Coronary artery (tissue), 2 donors: ENCODE measurements at regions not wholly inside any gene's neighbourhood (a gene's known extent, or its start where the extent isn't known, plus 50 kb on each side); places are given as distances from the start of the nearest gene placed in this dataset.
A peak's percentile ranks its signal among the peaks of the same experiment; 100 is the strongest.

Source experiments
- DNase-seq: peaks from one replicate; pipeline ENCODE4 v3.0.0-alpha.2; 2017; ENCODE audit warnings: low spot score
- H3K27ac ChIP-seq, 2 donors: fragments of 200-600 bp; sonication (generic); one replicate each; pipeline ENCODE4 v1.5.1; 2016 to 2019
- H3K4me3 ChIP-seq: fragments of 200-600 bp; sonication (generic); 2 replicates; pipeline ENCODE4 v1.5.1; 2016; ENCODE audit warnings: mild to moderate bottlenecking, moderate library complexity
- TF ChIP-seq, protein P1 (sequence below): fragments of 200-600 bp; sonication (generic); IDR thresholded peaks from one replicate; pipeline ENCODE4 v1.5.1; 2019; ENCODE audit warnings: antibody characterized with exemption

GRCh38 chr3:73766599-73767381 is 142.0 kb upstream of the PDZRN3 start:
- Histone ChIP-seq H3K27ac (peak overlapping the region; percentile 70 to 84), H3K4me3 (peak overlapping the region; percentile 64)
- TF ChIP-seq, protein P1, sequence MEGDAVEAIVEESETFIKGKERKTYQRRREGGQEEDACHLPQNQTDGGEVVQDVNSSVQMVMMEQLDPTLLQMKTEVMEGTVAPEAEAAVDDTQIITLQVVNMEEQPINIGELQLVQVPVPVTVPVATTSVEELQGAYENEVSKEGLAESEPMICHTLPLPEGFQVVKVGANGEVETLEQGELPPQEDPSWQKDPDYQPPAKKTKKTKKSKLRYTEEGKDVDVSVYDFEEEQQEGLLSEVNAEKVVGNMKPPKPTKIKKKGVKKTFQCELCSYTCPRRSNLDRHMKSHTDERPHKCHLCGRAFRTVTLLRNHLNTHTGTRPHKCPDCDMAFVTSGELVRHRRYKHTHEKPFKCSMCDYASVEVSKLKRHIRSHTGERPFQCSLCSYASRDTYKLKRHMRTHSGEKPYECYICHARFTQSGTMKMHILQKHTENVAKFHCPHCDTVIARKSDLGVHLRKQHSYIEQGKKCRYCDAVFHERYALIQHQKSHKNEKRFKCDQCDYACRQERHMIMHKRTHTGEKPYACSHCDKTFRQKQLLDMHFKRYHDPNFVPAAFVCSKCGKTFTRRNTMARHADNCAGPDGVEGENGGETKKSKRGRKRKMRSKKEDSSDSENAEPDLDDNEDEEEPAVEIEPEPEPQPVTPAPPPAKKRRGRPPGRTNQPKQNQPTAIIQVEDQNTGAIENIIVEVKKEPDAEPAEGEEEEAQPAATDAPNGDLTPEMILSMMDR, result no peak
- DNase-seq, result no peak

GRCh38 chr3:73765878-73766545 is 141.3 kb upstream of the PDZRN3 start:
- DNase-seq, result no peak
- TF ChIP-seq, protein P1, result no peak
- H3K4me3 ChIP-seq, result peak overlapping the region; percentile 20
- peak overlapping the region; percentile 70 to 84 for H3K27ac ChIP-seq

GRCh38 chr3:73762855-73763254 is 138.1 kb upstream of the PDZRN3 start:
- Histone ChIP-seq H3K4me3 (no peak overlapping the region), H3K27ac (no peak overlapping the region)
- TF ChIP-seq, protein P1, result no peak
- no peak for DNase-seq

- Histone ChIP-seq H3K4me3 (no peak overlapping the region), H3K27ac (no peak overlapping the region)
- no peak for DNase-seq
- TF ChIP-seq, protein P1, result no peak
Observed at GRCh38 chr3:73759297-73759711, 134.6 kb upstream of the PDZRN3 start.

DNA sequence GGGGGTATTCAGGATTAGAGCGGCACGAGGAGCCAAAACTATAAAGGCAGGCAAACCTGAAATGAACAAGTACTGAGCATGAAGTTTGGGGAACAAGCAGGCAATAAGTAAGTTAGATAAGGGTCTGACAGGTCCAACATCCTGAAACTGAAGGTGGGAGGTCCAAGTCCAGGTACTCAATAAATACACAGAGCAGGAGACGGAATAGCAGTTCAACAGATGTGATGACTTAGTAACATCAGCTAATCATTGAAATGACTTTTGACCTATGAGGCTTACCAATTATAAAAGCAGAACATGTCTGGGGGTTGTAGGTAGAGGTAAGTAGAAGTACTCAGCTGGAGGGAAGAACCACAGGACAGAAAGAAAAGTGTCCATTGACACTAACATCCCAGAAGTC is 132.8 kb upstream of the PDZRN3 start:
- no peak overlapping the region for H3K27ac ChIP-seq
- no peak for DNase-seq
- H3K4me3 ChIP-seq, result no peak overlapping the region
- TF ChIP-seq, protein P1, result no peak

DNA sequence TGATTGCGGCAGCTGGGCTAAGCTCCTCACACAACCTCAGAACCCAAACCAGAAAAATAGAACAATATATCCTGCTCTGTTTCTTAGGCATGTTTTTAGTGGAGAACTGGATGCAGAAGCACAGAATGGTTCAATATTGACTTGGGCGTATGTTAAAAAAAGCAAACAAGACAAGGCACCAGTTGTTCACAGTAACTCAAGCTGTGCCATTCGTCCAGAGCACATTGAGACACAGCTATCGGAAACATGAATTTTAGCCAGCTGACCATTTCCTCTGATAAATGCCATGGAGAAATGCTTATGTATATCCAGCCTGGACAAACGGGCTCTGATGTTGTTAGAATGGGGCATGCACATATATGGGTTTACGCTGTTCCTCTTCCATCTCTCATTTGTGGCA is 129.2 kb upstream of the PDZRN3 start:
- no peak overlapping the region for H3K4me3 ChIP-seq
- TF ChIP-seq, protein P1, result no peak
- no peak overlapping the region for H3K27ac ChIP-seq
- no peak for DNase-seq

- TF ChIP-seq, protein P1, result no peak
- no peak overlapping the region for H3K27ac ChIP-seq
- no peak for DNase-seq
- H3K4me3 ChIP-seq, result no peak overlapping the region
Observed at GRCh38 chr3:73752338-73752737, 127.6 kb upstream of the PDZRN3 start.
